Naive B cell (primary cell): ENCODE measurements at regions not wholly inside any gene's neighbourhood (a gene's known extent, or its start where the extent isn't known, plus 50 kb on each side); places are given as distances from the start of the nearest gene placed in this dataset.
A peak's percentile ranks its signal among the peaks of the same experiment; 100 is the strongest.

ENCODE experiments used
- ATAC-seq, 2 donors: fragments of 150-1000 bp; cut with Tn5 transposase; 2 replicates each; pipeline ENCODE4 v1.10.0; 2021; ENCODE audit warnings: low read depth in 2 of 2, mild to moderate bottlenecking in 2 of 2, moderate library complexity in 2 of 2
- DNase-seq: peaks from one replicate; pipeline ENCODE4 v3.0.0; 2022
- H3K27ac Mint-ChIP-seq, 6 donors: one replicate each; pipeline ENCODE4 v1.8.0; 2020 to 2022; ENCODE audit warnings: mild to moderate bottlenecking in 6 of 6, mixed read lengths in 6 of 6, moderate library complexity in 5 of 6, inconsistent platforms in 2 of 6
- H3K27me3 Mint-ChIP-seq, 3 donors: one replicate each; pipeline ENCODE4 v1.8.0; 2021 to 2022; ENCODE audit warnings: mixed read lengths in 3 of 3, mild to moderate bottlenecking in 1 of 3
- H3K36me3 Mint-ChIP-seq, 2 donors: one replicate each; pipeline ENCODE4 v1.8.0; 2020 to 2022; ENCODE audit warnings: mixed read lengths in 2 of 2, inconsistent platforms in 1 of 2, mild to moderate bottlenecking in 1 of 2
- H3K4me1 Mint-ChIP-seq, 3 donors: one replicate each; pipeline ENCODE4 v1.8.0; 2020 to 2022; ENCODE audit warnings: mixed read lengths in 3 of 3, inconsistent platforms in 1 of 3, mild to moderate bottlenecking in 1 of 3, moderate library complexity in 1 of 3
- H3K4me3 Mint-ChIP-seq, 8 donors: one replicate each; pipeline ENCODE4 v1.8.0; 2020 to 2022; ENCODE audit warnings: mild to moderate bottlenecking in 8 of 8, mixed read lengths in 8 of 8, moderate library complexity in 8 of 8, inconsistent platforms in 2 of 8
- H3K9me3 Mint-ChIP-seq, 7 donors: one replicate each; pipeline ENCODE4 v1.8.0; 2020 to 2022; ENCODE audit warnings: mixed read lengths in 7 of 7, mild to moderate bottlenecking in 5 of 7, inconsistent platforms in 2 of 7, moderate library complexity in 1 of 7

- H3K36me3 Mint-ChIP-seq: no peaks in the 10 kb centered on the region
- no peak overlapping the region for H3K27ac Mint-ChIP-seq
- DNase-seq (no peak), ATAC-seq (no peak)
- no peaks in the 10 kb centered on the region for H3K4me1 Mint-ChIP-seq
- peaks cover 0 to 10% (median 5%) of the 10 kb centered on the region in 3 donors for H3K27me3 Mint-ChIP-seq
- peaks cover 0 to 5% (median 0%) of the 10 kb centered on the region in 7 donors for H3K9me3 Mint-ChIP-seq
- no peak overlapping the region for H3K4me3 Mint-ChIP-seq
These were observed 129.9 kb upstream of the MOCS2 start for GRCh38 chr5:53239301-53239990.

- Mint-ChIP-seq H3K27ac (no peak overlapping the region), H3K36me3 (no peaks in the 10 kb centered on the region), H3K9me3 (peaks cover 0 to 5% (median 0%) of the 10 kb centered on the region in 7 donors), H3K4me1 (no peaks in the 10 kb centered on the region), H3K27me3 (peaks cover 0 to 10% (median 5%) of the 10 kb centered on the region in 3 donors), H3K4me3 (no peak overlapping the region)
- ATAC-seq (no peak), DNase-seq (no peak)
These were observed 131.1 kb upstream of the MOCS2 start for GRCh38 chr5:53240661-53241060.

GRCh38 chr5:53241572-53241971 lies 132.0 kb upstream of the MOCS2 start:
- no peak overlapping the region for H3K4me3 Mint-ChIP-seq
- DNase-seq: no peak
- no peaks in the 10 kb centered on the region for H3K4me1 Mint-ChIP-seq
- ATAC-seq: no peak
- H3K36me3 Mint-ChIP-seq: no peaks in the 10 kb centered on the region
- peaks cover 0 to 12% (median 5%) of the 10 kb centered on the region in 3 donors for H3K27me3 Mint-ChIP-seq
- no peak overlapping the region for H3K27ac Mint-ChIP-seq
- H3K9me3 Mint-ChIP-seq: peaks cover 0 to 5% (median 0%) of the 10 kb centered on the region in 7 donors

- H3K9me3 Mint-ChIP-seq: peaks cover 0 to 5% (median 0%) of the 10 kb centered on the region in 7 donors
- no peak overlapping the region for H3K27ac Mint-ChIP-seq
- peak overlapping the region in 1 of 8 donors; percentile 38 for H3K4me3 Mint-ChIP-seq
- H3K36me3 Mint-ChIP-seq: no peaks in the 10 kb centered on the region
- no peak for DNase-seq
- no peaks in the 10 kb centered on the region for H3K4me1 Mint-ChIP-seq
- H3K27me3 Mint-ChIP-seq: peaks cover 0 to 16% (median 5%) of the 10 kb centered on the region in 3 donors
- no peak for ATAC-seq
These were observed 133.8 kb upstream of the MOCS2 start for GRCh38 chr5:53243403-53243802.

GRCh38 chr5:53246042-53246836 lies 136.7 kb upstream of the MOCS2 start:
- H3K27ac Mint-ChIP-seq: no peak overlapping the region
- ATAC-seq (no peak), DNase-seq (no peak)
- H3K27me3 Mint-ChIP-seq: peaks cover 0 to 6% (median 5%) of the 10 kb centered on the region in 3 donors
- no peaks in the 10 kb centered on the region for H3K36me3 Mint-ChIP-seq
- no peak overlapping the region for H3K4me3 Mint-ChIP-seq
- peaks cover 0 to 5% (median 0%) of the 10 kb centered on the region in 7 donors for H3K9me3 Mint-ChIP-seq
- H3K4me1 Mint-ChIP-seq: no peaks in the 10 kb centered on the region

GRCh38 chr5:53249529-53250200 lies 140.1 kb upstream of the MOCS2 start:
- H3K4me1 Mint-ChIP-seq: no peaks in the 10 kb centered on the region
- no peaks in the 10 kb centered on the region for H3K36me3 Mint-ChIP-seq
- no peak for DNase-seq
- H3K4me3 Mint-ChIP-seq: no peak overlapping the region
- H3K9me3 Mint-ChIP-seq: no peaks in the 10 kb centered on the region
- peaks cover 0 to 6% (median 0%) of the 10 kb centered on the region in 3 donors for H3K27me3 Mint-ChIP-seq
- no peak for ATAC-seq
- no peak overlapping the region for H3K27ac Mint-ChIP-seq

- Mint-ChIP-seq H3K27ac (no peak overlapping the region), H3K4me1 (no peaks in the 10 kb centered on the region), H3K4me3 (no peak overlapping the region), H3K9me3 (no peaks in the 10 kb centered on the region), H3K36me3 (no peaks in the 10 kb centered on the region), H3K27me3 (peaks cover 0 to 6% (median 0%) of the 10 kb centered on the region in 3 donors)
- no peak for ATAC-seq
- DNase-seq: no peak
These were observed 140.6 kb upstream of the MOCS2 start for GRCh38 chr5:53250201-53250550.

- no peak for DNase-seq
- H3K36me3 Mint-ChIP-seq: no peaks in the 10 kb centered on the region
- H3K4me3 Mint-ChIP-seq: no peak overlapping the region
- no peak for ATAC-seq
- no peaks in the 10 kb centered on the region for H3K4me1 Mint-ChIP-seq
- H3K27me3 Mint-ChIP-seq: no peaks in the 10 kb centered on the region
- no peak overlapping the region for H3K27ac Mint-ChIP-seq
- H3K9me3 Mint-ChIP-seq: peaks cover 0 to 1% (median 0%) of the 10 kb centered on the region in 7 donors
These were observed 143.9 kb upstream of the MOCS2 start for GRCh38 chr5:53253421-53253871.

GRCh38 chr5:53256746-53257145 lies 147.2 kb upstream of the MOCS2 start:
- Mint-ChIP-seq H3K36me3 (no peaks in the 10 kb centered on the region), H3K4me1 (no peaks in the 10 kb centered on the region), H3K4me3 (no peak overlapping the region), H3K27ac (no peak overlapping the region), H3K27me3 (no peaks in the 10 kb centered on the region), H3K9me3 (peaks cover 0 to 2% (median 0%) of the 10 kb centered on the region in 7 donors)
- no peak for DNase-seq
- ATAC-seq: no peak

- H3K4me1 Mint-ChIP-seq: no peaks in the 10 kb centered on the region
- H3K4me3 Mint-ChIP-seq: no peak overlapping the region
- peaks cover 0 to 2% (median 0%) of the 10 kb centered on the region in 7 donors for H3K9me3 Mint-ChIP-seq
- H3K27me3 Mint-ChIP-seq: no peaks in the 10 kb centered on the region
- no peak overlapping the region for H3K27ac Mint-ChIP-seq
- ATAC-seq: no peak
- no peaks in the 10 kb centered on the region for H3K36me3 Mint-ChIP-seq
- DNase-seq: no peak
These were observed 148.3 kb upstream of the MOCS2 start for GRCh38 chr5:53257806-53258373.

GRCh38 chr5:53259176-53259575 lies 149.6 kb upstream of the MOCS2 start:
- peaks cover 0 to 5% (median under 1%) of the 10 kb centered on the region in 3 donors for H3K27me3 Mint-ChIP-seq
- H3K27ac Mint-ChIP-seq: no peak overlapping the region
- peaks cover 0 to 2% (median 0%) of the 10 kb centered on the region in 7 donors for H3K9me3 Mint-ChIP-seq
- ATAC-seq: no peak
- H3K4me1 Mint-ChIP-seq: no peaks in the 10 kb centered on the region
- DNase-seq: no peak
- H3K4me3 Mint-ChIP-seq: no peak overlapping the region
- no peaks in the 10 kb centered on the region for H3K36me3 Mint-ChIP-seq

GRCh38 chr5:53260446-53260845 lies 150.9 kb upstream of the MOCS2 start:
- Mint-ChIP-seq H3K36me3 (no peaks in the 10 kb centered on the region), H3K4me3 (no peak overlapping the region), H3K27me3 (peaks cover 0 to 8% (median 5%) of the 10 kb centered on the region in 3 donors), H3K9me3 (peaks cover 0 to 2% (median 0%) of the 10 kb centered on the region in 7 donors), H3K4me1 (no peaks in the 10 kb centered on the region), H3K27ac (no peak overlapping the region)
- DNase-seq (no peak), ATAC-seq (no peak)

- Mint-ChIP-seq H3K4me1 (no peaks in the 10 kb centered on the region), H3K9me3 (peaks cover 0 to 2% (median 0%) of the 10 kb centered on the region in 7 donors), H3K27ac (no peak overlapping the region), H3K4me3 (no peak overlapping the region), H3K27me3 (peaks cover 0 to 8% (median 5%) of the 10 kb centered on the region in 3 donors), H3K36me3 (no peaks in the 10 kb centered on the region)
- no peak for DNase-seq
- no peak for ATAC-seq
These were observed 151.7 kb upstream of the MOCS2 start for GRCh38 chr5:53261245-53261644.
